ENCODE measurements at regions not wholly inside any gene's neighbourhood (a gene's known extent, or its start where the extent isn't known, plus 50 kb on each side); places are given as distances from the start of the nearest gene placed in this dataset.

- Mint-ChIP-seq H3K4me3 (no peak overlapping the region), H3K36me3 (ENCODE audit: low read depth) (no peaks in the 10 kb centered on the region), H3K27me3 (no peaks in the 10 kb centered on the region), H3K27ac (no peak overlapping the region), H3K9me3 (peaks cover 3% of the 10 kb centered on the region), H3K4me1 (no peaks in the 10 kb centered on the region)
- ATAC-seq (replicated peaks), result no peak
Observed at GRCh38 chr5:125610892-125611291, 812.3 kb upstream of the GRAMD2B start.

- no peaks in the 10 kb centered on the region for H3K36me3 Mint-ChIP-seq (ENCODE audit: low read depth)
- no peak overlapping the region for H3K27ac Mint-ChIP-seq
- no peak for ATAC-seq (replicated peaks)
- H3K9me3 Mint-ChIP-seq, result peaks cover 3% of the 10 kb centered on the region
- H3K4me3 Mint-ChIP-seq, result no peak overlapping the region
- H3K27me3 Mint-ChIP-seq, result no peaks in the 10 kb centered on the region
- H3K4me1 Mint-ChIP-seq, result no peaks in the 10 kb centered on the region
Observed at GRCh38 chr5:125611541-125611940, 811.7 kb upstream of the GRAMD2B start.

GRCh38 chr5:125612181-125612721 is 811.0 kb upstream of the GRAMD2B start:
- H3K9me3 Mint-ChIP-seq, result no peaks in the 10 kb centered on the region
- ATAC-seq (replicated peaks), result no peak

GRCh38 chr5:125612776-125613175 is 810.4 kb upstream of the GRAMD2B start:
- Mint-ChIP-seq H3K4me3 (no peak overlapping the region), H3K4me1 (no peaks in the 10 kb centered on the region), H3K36me3 (ENCODE audit: low read depth) (no peaks in the 10 kb centered on the region), H3K9me3 (no peaks in the 10 kb centered on the region), H3K27ac (no peak overlapping the region), H3K27me3 (no peaks in the 10 kb centered on the region)
- no peak for ATAC-seq (replicated peaks)

More at GRCh38 chr5:125612181-125612721, 811.0 kb upstream of the GRAMD2B start:
- Mint-ChIP-seq H3K4me3 (no peak overlapping the region), H3K27me3 (no peaks in the 10 kb centered on the region), H3K4me1 (no peaks in the 10 kb centered on the region), H3K36me3 (ENCODE audit: low read depth) (no peaks in the 10 kb centered on the region), H3K27ac (no peak overlapping the region)

GRCh38 chr5:125630237-125630636 is 793.0 kb upstream of the GRAMD2B start:
- no peaks in the 10 kb centered on the region for H3K4me1 Mint-ChIP-seq
- no peak overlapping the region for H3K27ac Mint-ChIP-seq
- peaks cover 4% of the 10 kb centered on the region for H3K9me3 Mint-ChIP-seq
- H3K4me3 Mint-ChIP-seq, result no peak overlapping the region
- no peaks in the 10 kb centered on the region for H3K27me3 Mint-ChIP-seq
- no peaks in the 10 kb centered on the region for H3K36me3 Mint-ChIP-seq (ENCODE audit: low read depth)
- ATAC-seq (replicated peaks), result no peak

GRCh38 chr5:125633523-125633922 is 789.7 kb upstream of the GRAMD2B start:
- H3K4me3 Mint-ChIP-seq, result no peak overlapping the region
- ATAC-seq (replicated peaks), result no peak
- no peaks in the 10 kb centered on the region for H3K36me3 Mint-ChIP-seq (ENCODE audit: low read depth)
- peaks cover 4% of the 10 kb centered on the region for H3K9me3 Mint-ChIP-seq
- no peak overlapping the region for H3K27ac Mint-ChIP-seq
- H3K4me1 Mint-ChIP-seq, result no peaks in the 10 kb centered on the region
- H3K27me3 Mint-ChIP-seq, result no peaks in the 10 kb centered on the region

GRCh38 chr5:125634216-125634835 is 788.9 kb upstream of the GRAMD2B start:
- Mint-ChIP-seq H3K36me3 (ENCODE audit: low read depth) (no peaks in the 10 kb centered on the region), H3K9me3 (peaks cover 3% of the 10 kb centered on the region), H3K4me3 (no peak overlapping the region), H3K27ac (no peak overlapping the region), H3K4me1 (no peaks in the 10 kb centered on the region), H3K27me3 (no peaks in the 10 kb centered on the region)
- no peak for ATAC-seq (replicated peaks)

GRCh38 chr5:125639858-125640257 is 783.4 kb upstream of the GRAMD2B start:
- Mint-ChIP-seq H3K27me3 (no peaks in the 10 kb centered on the region), H3K4me3 (no peak overlapping the region), H3K36me3 (ENCODE audit: low read depth) (no peaks in the 10 kb centered on the region), H3K27ac (no peak overlapping the region), H3K9me3 (peaks cover 10% of the 10 kb centered on the region), H3K4me1 (no peaks in the 10 kb centered on the region)
- no peak for ATAC-seq (replicated peaks)

GRCh38 chr5:125652761-125653160 is 770.4 kb upstream of the GRAMD2B start:
- H3K27ac Mint-ChIP-seq, result no peak overlapping the region
- no peaks in the 10 kb centered on the region for H3K27me3 Mint-ChIP-seq
- no peaks in the 10 kb centered on the region for H3K4me1 Mint-ChIP-seq
- H3K9me3 Mint-ChIP-seq, result peaks cover 12% of the 10 kb centered on the region
- no peak overlapping the region for H3K4me3 Mint-ChIP-seq
- no peak for ATAC-seq (replicated peaks)
- H3K36me3 Mint-ChIP-seq (ENCODE audit: low read depth), result no peaks in the 10 kb centered on the region

- no peak for ATAC-seq (replicated peaks)
- no peaks in the 10 kb centered on the region for H3K27me3 Mint-ChIP-seq
- no peaks in the 10 kb centered on the region for H3K4me1 Mint-ChIP-seq
- H3K9me3 Mint-ChIP-seq, result peaks cover 8% of the 10 kb centered on the region
- H3K4me3 Mint-ChIP-seq, result no peak overlapping the region
- H3K27ac Mint-ChIP-seq, result no peak overlapping the region
- no peaks in the 10 kb centered on the region for H3K36me3 Mint-ChIP-seq (ENCODE audit: low read depth)
Observed at GRCh38 chr5:125654392-125654791, 768.8 kb upstream of the GRAMD2B start.

- H3K27me3 Mint-ChIP-seq, result no peaks in the 10 kb centered on the region
- H3K27ac Mint-ChIP-seq, result no peak overlapping the region
- H3K4me1 Mint-ChIP-seq, result no peaks in the 10 kb centered on the region
- no peak for ATAC-seq (replicated peaks)
- H3K4me3 Mint-ChIP-seq, result no peak overlapping the region
- peaks cover 8% of the 10 kb centered on the region for H3K9me3 Mint-ChIP-seq
- no peaks in the 10 kb centered on the region for H3K36me3 Mint-ChIP-seq (ENCODE audit: low read depth)
Observed at GRCh38 chr5:125655156-125655555, 768.1 kb upstream of the GRAMD2B start.

- H3K4me1 Mint-ChIP-seq, result no peaks in the 10 kb centered on the region
- H3K27me3 Mint-ChIP-seq, result no peaks in the 10 kb centered on the region
- no peaks in the 10 kb centered on the region for H3K36me3 Mint-ChIP-seq (ENCODE audit: low read depth)
- no peak overlapping the region for H3K4me3 Mint-ChIP-seq
- no peak for ATAC-seq (replicated peaks)
- H3K27ac Mint-ChIP-seq, result no peak overlapping the region
- H3K9me3 Mint-ChIP-seq, result peaks cover 6% of the 10 kb centered on the region
Observed at GRCh38 chr5:125657936-125658335, 765.3 kb upstream of the GRAMD2B start.

GRCh38 chr5:125659316-125660023 is 763.7 kb upstream of the GRAMD2B start:
- no peaks in the 10 kb centered on the region for H3K36me3 Mint-ChIP-seq (ENCODE audit: low read depth)
- H3K4me1 Mint-ChIP-seq, result no peaks in the 10 kb centered on the region
- peaks cover 13% of the 10 kb centered on the region for H3K9me3 Mint-ChIP-seq
- no peak overlapping the region for H3K4me3 Mint-ChIP-seq
- no peak overlapping the region for H3K27ac Mint-ChIP-seq
- ATAC-seq (replicated peaks), result no peak
- H3K27me3 Mint-ChIP-seq, result no peaks in the 10 kb centered on the region

- H3K4me3 Mint-ChIP-seq, result no peak overlapping the region
- ATAC-seq (replicated peaks), result no peak
- H3K27me3 Mint-ChIP-seq, result no peaks in the 10 kb centered on the region
- H3K36me3 Mint-ChIP-seq (ENCODE audit: low read depth), result no peaks in the 10 kb centered on the region
- H3K27ac Mint-ChIP-seq, result no peak overlapping the region
- peaks cover 15% of the 10 kb centered on the region for H3K9me3 Mint-ChIP-seq
- no peaks in the 10 kb centered on the region for H3K4me1 Mint-ChIP-seq
Observed at GRCh38 chr5:125660231-125660895, 762.8 kb upstream of the GRAMD2B start.

GRCh38 chr5:125661584-125661983 is 761.6 kb upstream of the GRAMD2B start:
- Mint-ChIP-seq H3K9me3 (peaks cover 19% of the 10 kb centered on the region), H3K4me3 (no peak overlapping the region)

More at GRCh38 chr5:125661584-125661983, 761.6 kb upstream of the GRAMD2B start:
- H3K36me3 Mint-ChIP-seq (ENCODE audit: low read depth), result no peaks in the 10 kb centered on the region
- ATAC-seq (replicated peaks), result no peak
- H3K27ac Mint-ChIP-seq, result no peak overlapping the region
- no peaks in the 10 kb centered on the region for H3K27me3 Mint-ChIP-seq
- H3K4me1 Mint-ChIP-seq, result no peaks in the 10 kb centered on the region

Measured in activated T-helper 17 cell treated with anti-CD3 and anti-CD28 coated beads, Interleukin-2, amount 50 U/mL, for 72 hours (primary cell).